Ammon's horn (tissue), 1 donor: ENCODE measurements at regions not wholly inside any gene's neighbourhood (a gene's known extent, or its start where the extent isn't known, plus 50 kb on each side); places are given as distances from the start of the nearest gene placed in this dataset.
A peak's percentile ranks its signal among the peaks of the same experiment; 100 is the strongest.

Experiments used
- DNase-seq: peaks from one replicate; pipeline ENCODE4 v3.0.0-alpha.2; 2016; ENCODE audit warnings: low spot score

DNA sequence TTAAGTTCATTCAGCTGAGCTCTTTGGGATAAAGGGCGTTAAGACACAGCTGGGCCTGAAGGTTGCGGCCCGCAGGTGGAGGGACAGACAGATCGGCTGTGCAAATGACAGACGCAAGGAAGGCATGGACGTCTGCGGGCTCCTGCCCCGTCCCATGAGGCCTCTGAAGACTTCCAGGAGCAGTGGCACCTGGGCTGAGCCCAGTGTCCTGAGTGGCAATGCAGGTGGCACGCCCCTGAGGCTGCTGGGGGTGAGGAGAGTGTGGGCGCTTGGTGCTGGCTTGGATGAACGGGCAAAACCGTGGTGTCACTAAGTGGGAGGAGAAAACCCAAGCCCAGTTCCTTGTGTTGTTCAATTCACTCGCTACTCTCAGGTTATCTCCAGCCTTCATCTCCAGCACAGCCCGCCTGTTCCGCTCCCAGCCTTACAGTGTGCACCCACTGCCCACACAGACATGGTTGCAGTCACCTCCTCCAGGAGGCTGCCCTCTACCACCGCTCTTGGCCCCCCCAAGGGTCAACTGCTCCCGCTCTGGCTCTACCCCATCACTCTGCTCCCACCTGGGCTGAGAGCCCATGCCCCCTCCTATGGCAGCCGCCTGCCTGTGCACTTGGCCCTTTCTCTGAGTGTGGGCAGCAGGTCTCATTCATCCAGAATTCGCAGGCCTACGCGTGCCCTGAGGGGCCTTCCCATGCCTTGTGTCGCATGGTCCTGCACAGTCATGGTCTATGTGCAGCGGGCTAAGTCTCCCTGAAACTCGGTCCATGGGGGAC is 50.3 kb downstream of the PTGR3 start:
- peak; percentile 1 for DNase-seq

DNA sequence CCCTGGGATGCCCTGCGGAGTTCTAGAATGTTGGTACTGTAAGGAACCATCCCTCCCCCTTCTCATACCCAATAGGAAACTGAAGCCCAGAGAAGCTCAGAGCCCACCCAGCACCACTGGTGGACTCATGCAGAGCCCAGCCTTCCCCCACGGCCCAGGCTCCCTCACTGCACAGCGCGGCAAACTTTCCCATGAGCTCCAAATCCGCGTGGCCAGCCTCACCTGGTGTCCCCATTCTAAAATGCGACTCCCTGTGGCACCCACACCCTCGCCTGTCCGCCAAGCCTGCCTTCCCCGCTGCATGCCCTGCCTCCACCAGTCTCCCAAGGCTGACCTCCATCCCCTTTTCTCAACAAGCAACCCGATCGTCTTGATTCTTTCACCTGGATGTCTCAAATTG is 51.1 kb downstream of the PTGR3 start:
- peak; percentile 1 for DNase-seq

- DNase-seq = peak; percentile 0
Measured at GRCh38 chr18:75157381-75157780, 51.6 kb downstream of the PTGR3 start.

GRCh38 chr18:75156831-75157230 is 52.1 kb downstream of the PTGR3 start:
- peak; percentile 1 for DNase-seq

- peak; percentile 0 for DNase-seq
Measured at GRCh38 chr18:75156139-75156750, 52.7 kb downstream of the PTGR3 start.

DNA sequence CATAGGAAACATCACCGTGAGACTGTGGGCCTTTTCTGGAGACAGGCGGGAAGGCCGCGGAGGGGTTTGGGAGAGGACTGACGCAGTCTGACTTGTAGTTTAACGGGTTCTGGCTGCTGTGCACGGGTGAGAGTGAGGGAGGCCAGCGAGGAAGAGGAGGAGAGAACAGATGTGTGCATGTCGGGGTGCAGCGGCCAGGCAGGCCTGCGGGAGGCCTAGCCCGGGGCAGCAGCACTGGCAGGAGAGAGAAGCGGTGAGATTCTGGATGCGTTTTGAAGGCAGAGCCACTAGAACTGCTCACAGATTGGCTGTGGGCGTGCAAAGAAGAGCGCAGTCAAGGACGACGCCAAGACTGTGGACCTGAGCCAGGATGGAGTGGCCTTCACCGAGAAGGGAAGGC is 53.9 kb downstream of the PTGR3 start:
- peak; percentile 1 for DNase-seq

DNA sequence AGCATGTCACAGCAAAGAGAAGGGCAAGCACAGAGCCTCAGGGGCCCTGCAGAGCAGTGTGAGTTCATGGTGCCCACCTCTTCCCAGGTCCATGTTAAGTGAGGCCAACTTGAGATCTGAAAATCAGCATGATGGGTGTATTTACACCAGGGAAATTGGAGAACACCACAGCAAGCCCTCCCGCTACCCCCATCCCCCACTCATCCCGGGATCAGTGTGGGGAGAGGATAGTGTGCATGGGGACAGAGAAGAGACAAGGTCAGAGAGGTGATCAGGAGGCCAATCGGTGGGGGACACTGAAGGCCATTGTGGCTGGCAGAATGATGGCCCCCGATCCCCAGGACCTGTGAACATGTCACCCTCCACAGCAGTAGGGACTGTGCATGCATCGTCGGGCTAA is 54.7 kb downstream of the PTGR3 start:
- DNase-seq = no peak

GRCh38 chr18:75143851-75144250 is 65.1 kb downstream of the PTGR3 start:
- no peak for DNase-seq

DNA sequence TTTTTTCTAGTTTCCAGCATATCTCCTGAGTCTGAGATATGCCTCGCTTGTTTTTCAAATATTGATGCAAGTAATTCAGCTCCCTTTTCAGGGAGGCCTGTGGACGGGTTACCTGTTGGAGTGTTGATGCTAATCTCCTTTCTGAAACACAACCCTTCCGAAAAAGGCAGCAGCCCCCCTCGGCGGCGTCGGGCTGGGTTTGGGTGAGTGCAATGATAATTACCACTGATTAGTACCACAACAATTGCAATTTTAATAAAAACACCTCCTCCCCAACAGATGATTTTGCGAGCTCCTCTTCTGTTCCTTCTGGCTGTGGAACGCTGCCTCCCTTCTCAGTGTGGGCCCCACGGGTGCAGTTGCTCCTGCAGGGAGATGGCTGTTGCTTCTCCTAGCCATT is 66.3 kb downstream of the PTGR3 start:
- DNase-seq = no peak

DNA sequence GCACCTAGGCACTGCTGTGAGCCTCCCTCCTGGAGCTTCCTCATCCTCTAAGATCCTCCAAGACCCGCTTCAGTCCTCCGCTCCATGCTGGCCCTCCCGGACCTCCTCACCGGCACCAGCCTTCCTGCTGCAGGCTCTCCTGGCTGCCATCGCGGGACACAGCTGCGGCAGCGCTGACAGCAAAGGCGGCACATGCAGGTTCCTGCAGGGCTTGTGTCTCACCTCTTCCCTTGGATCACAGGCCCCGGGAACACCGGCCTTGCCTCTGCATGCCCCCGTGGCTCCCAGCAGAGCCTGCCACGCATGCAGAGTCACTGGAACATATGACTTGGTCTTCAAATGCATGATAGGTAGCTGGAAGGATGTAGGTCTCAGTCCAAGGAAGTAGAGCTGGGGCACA is 67.2 kb downstream of the PTGR3 start:
- peak; percentile 0 for DNase-seq

DNA sequence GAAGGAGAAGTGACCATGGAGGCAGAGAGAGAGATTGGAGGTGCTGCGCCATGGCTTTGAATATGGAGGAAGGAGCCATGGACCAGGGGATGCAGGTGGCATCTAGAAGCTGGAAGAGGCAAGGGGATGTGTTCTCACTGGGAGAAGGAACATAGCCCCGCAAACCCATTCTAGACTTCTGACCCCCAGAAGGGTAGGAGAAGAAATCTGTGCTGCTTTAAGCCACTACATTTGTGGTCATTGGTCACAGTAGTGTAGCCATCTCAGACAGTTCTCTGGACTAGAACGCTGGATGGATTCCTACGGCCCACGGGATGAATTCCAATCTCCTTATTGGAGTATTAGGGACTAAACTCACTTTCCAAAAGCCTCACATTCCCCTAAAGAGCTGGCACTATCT is 67.8 kb downstream of the PTGR3 start:
- peak; percentile 0 for DNase-seq

GRCh38 chr18:75140296-75140695 is 68.6 kb downstream of the PTGR3 start:
- DNase-seq = no peak

- DNase-seq = no peak
Measured at GRCh38 chr18:75139226-75139911, 69.6 kb downstream of the PTGR3 start.

DNA sequence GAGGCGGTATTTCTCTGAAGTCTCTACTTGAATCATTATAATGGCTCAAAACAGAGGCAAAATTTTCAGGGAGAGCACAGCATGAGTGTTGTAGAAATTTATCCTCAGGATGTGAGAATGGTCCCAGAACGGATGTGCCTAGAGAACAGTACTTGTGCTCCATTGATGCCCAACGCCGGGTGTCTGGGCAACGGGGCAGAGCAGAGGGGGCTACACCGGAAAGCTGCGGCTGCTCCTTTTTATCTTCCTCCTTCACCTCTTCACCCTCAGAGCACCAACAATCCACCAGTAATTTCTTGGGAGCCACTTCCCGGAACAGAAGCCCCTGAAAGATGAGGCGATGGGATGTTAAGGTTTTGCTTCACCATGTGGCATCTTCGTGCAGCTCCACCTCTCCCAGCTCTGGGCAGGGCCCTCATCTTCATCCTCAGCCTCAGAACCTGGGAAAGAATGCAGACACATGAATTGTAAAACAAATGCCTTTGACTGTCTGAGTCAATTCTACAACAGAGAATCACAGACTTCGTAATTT is 71.5 kb downstream of the PTGR3 start:
- no peak for DNase-seq

GRCh38 chr18:75135158-75135725 is 73.7 kb downstream of the PTGR3 start:
- no peak for DNase-seq

DNA sequence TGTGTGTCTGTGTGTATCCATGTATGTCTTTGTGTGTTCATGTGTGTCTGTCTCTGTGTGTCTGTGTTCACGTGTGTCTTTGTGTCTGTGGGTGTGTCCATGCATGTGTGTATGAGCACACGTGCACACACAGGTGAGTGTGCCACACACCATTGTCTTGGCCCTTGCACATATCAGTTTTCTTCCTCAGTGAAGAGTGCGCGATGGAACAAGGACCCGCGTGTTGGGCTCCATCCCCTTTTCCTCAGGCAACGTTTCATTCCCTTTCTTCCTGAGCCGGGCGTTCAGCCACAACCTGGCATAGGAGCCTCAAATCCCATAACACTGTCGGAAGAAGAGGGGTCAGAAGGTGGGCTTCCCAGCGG is 74.3 kb downstream of the PTGR3 start:
- no peak for DNase-seq

DNA sequence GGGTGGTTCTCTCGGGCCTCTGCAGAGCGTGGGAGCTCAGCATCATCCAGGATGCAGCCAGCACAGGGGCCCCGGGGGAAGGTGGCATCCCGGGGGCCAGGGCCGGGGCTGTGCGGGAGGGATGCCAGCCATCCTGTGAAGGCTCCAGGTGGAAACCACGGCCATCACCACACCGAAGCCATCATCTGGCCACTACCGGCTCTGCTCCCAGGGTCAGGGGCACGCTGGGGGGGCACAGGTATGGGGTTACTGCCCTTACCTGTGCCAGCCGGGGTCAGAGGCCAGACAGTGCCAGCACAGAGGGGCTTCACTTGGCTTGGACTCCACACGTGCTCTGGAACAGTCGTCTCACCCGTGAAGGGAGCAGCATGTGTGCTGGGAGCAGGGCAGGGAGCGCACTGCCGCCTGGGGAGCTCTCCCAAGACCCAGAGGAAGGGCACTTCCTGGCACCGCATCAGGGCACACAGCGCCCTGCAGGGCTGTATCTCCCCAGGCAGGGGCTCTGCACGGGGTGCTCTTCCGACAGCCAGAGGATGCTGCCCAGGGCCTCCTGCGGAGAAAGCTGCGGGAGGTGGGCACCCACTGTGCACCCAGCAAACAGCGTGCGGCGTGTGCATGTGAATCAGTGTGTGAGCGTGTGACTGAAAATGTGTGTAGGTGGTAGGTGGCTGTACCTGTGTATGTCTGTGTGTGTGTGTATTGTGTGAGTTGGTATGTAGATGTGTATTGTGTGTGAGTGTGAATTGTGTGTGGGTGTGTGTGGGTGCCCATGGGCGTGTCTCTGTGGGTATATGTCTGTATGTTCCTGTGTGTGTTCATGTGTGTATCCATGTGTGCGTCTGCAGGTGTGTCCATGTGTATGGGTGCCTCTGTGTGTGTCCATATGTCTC is 75.0 kb downstream of the PTGR3 start:
- DNase-seq = no peak

- DNase-seq = no peak
Measured at GRCh38 chr18:75132931-75133525, 75.9 kb downstream of the PTGR3 start.

GRCh38 chr18:75132098-75132870 is 76.7 kb downstream of the PTGR3 start:
- DNase-seq = no peak

GRCh38 chr18:75131381-75132000 is 77.4 kb downstream of the PTGR3 start:
- no peak for DNase-seq
